Left renal cortex interstitium (tissue), 4 donors: ENCODE measurements at regions not wholly inside any gene's neighbourhood (a gene's known extent, or its start where the extent isn't known, plus 50 kb on each side); places are given as distances from the start of the nearest gene placed in this dataset.
"Not testable (repeated sequence)": the region's sequence is repeated elsewhere in the genome, so short reads cannot be mapped to it uniquely, and the experiment has no call there.

Source experiments
- DNase-seq, 4 donors: peaks; one replicate each; pipeline ENCODE4 v3.0.0-alpha.2; 2013; ENCODE audit warnings: low read depth in 4 of 4, low spot score in 2 of 4, missing footprints in 1 of 4

DNA sequence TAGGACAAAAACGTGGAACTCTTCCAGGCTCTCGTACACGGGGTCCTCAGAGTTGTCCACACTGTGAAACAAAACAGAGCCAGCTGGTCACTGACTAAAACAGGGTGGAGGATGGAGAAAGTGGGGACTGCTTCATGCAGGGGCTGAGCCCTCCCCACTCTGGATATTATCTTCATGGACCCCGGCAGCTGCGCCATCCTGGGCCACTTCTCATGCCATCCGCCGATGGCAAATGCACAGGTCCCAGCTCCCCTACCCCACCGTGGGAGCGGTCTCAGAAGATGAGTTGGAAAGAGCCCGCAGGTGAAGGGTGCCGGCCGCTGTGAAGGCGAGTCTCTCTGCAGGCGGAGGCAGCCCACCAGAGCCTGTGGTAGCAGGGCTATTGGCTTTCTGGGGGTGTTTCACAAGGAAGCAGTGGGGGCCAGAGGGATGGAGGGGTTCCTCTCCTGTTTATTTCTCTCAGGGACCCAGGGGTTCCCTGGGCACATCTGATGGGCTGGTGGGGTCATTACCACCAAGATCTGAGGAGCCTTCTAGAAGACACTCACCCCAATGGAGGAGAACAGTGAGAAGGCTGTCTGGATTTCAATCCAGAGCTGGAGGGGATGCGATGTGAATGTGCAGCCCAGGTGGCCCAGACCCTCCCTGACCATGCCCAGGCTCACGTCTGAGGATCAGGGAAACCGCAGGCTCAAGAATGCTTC is 177.3 kb downstream of the KLF13 start:
- no peak for DNase-seq

DNA sequence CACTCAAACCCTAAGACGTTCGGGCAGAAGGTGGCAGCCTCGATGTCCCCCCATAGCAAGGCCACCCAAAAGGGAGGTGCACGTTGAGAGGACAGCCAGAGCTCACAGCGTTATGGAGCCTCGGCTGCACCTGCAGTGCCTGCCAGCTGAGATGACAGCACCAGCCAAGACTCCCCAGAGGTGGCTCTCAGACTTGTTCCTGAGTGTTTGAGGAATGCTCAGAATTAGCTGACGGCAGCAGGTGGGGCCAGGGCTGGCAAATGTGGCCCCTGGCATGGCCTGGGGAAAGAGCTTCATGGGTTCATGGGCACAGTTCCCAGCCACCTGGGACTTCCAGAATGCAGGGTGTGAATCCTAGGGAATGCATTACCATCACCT is 177.8 kb downstream of the KLF13 start:
- DNase-seq = no peak

DNA sequence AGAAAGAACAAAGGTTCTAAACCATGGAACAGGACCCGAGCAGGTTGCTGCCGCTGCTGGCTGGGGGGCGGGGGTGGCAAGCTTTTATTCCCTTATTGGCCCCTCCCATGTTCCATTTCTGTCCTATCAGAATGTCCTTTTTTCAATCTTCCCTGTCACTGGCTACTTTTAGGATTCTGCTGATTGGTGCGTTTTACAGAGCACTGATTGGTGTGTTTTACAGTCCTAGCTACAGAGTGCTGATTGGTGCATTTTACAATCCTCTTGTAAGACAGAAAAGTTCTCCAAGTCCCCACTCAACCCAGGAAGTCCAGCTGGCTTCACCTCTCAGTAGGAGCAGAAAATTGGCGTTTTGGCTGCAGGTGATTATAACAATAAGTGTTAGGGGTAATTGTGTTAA is 180.9 kb downstream of the KLF13 start:
- not testable (repeated sequence) for DNase-seq

GRCh38 chr15:31508656-31509055 is 182.0 kb downstream of the KLF13 start:
- DNase-seq = no peak

DNA sequence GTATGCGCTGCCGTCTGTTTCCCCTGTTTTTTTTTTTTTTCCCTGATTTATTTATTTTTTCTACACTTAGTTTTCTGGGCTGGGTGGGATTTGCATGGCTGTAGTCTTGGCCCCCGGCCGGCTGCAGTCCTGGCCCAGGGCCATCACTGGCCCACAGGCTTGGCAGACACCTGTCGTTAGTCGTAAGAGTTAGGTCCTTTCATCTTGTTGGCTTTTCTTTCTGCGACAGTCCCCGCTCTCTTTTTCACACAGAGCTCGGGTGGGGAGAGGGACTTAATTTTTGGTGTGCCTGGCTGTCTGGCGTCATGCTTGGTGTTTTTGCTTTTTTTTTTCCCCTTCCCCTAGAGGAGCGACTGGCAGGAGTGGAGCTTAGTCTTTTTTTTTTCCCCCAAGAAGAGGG is 183.4 kb downstream of the KLF13 start:
- DNase-seq = no peak

DNA sequence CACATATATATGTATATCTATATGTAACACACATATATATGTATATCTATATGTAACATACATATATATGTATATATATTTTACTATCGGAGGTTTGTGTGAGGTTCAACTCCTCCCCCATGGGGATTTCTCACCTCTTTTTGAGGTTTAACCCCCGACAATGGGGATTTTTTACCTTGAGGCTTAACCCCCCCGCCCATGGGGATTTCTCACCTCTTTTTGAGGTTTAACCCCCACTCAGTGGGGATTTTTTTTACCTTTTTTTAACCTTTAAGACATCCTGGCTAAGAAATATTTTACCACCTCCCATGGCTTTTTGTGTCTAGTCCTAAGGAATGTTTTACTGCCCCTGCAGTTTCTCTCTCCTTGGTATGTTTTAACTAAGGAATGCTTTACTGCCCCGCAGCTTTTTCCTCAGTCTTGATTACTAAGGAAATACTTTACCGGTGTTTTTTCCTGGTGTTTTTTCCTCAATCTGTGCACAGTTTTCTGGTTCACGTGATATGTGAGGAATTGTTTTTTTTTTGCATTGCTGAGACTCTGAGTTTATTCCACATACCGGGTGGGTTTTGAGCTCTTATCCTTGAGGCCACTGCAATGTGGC is 185.2 kb downstream of the KLF13 start:
- no peak for DNase-seq

DNA sequence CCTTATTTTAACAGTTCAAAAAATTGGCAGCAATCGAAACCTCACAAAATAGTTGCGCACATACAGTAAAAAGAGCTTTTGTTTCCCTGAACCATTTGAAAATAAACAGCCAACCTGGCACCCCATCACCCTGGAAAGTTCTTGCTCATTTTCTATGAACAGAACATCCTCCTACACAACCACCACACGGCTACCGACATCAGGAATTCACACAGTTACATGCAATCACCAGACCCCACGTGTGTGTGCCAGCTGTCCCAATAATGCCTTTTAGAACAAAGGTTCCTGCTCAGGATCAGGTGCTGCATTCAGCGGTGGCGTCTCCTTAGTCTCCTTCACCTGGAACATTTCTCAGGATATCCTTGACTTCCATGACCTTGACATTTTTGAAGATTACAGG is 186.5 kb downstream of the KLF13 start:
- DNase-seq = no peak

DNA sequence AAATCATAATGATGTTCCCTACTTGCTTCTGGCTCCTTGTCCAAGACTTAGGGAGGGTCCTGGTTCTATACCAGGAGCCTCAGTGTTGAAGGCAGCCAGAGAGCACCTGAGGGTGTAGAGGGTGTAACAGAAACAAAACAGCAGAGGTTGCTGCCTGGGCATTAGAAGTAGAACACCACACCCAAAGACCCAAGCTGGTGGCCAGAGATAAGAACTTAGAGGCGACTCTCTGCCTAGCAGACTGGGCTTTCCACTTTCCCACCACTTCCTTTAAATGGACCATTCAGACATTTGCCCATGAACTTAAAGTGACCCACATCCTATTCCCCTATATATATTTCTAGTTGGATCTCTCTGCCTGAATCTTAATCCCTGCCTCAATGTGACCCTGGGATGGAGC is 189.8 kb downstream of the KLF13 start:
- DNase-seq = no peak

- no peak for DNase-seq
These were observed 190.2 kb downstream of the KLF13 start for GRCh38 chr15:31516874-31517273.

DNA sequence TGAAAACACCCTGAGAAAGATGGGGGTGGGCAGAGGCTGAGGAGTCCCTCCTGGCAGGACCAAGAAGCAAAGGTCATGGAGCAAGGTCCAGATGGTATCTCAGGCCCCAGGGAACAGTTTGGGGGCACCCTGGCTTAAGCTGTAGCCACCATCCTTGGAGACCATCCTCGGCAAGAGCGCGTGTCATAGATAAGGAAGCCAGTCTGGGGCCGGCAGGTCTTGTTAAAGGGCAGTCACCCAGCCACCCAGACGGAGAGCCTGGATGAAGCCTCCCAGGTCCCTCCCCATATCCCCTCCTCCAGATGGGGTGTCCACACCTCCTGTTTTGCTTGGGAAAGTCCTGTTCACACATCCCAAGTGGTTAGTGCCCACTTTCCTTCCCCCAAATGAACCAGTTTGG is 191.1 kb downstream of the KLF13 start:
- no peak for DNase-seq

DNA sequence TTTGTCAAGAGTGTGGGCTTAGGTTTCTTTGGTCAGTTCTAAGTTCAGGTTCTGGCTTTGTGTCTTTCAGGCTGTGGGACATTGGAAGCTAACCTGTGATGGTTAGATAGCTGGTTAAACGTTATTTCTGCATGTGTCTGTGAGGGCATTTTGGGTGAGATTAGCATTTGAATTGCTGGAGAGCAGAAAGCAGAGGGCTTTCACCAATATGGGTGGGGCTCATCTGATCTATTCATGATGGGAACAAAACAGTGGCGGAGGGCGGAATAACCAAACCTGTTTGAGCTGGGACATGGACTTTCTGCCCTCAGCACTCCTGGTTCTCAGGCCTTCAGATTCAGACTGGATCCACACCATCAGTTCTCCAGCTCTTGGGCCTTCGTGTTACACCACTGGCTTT is 195.4 kb downstream of the KLF13 start:
- DNase-seq = no peak

DNA sequence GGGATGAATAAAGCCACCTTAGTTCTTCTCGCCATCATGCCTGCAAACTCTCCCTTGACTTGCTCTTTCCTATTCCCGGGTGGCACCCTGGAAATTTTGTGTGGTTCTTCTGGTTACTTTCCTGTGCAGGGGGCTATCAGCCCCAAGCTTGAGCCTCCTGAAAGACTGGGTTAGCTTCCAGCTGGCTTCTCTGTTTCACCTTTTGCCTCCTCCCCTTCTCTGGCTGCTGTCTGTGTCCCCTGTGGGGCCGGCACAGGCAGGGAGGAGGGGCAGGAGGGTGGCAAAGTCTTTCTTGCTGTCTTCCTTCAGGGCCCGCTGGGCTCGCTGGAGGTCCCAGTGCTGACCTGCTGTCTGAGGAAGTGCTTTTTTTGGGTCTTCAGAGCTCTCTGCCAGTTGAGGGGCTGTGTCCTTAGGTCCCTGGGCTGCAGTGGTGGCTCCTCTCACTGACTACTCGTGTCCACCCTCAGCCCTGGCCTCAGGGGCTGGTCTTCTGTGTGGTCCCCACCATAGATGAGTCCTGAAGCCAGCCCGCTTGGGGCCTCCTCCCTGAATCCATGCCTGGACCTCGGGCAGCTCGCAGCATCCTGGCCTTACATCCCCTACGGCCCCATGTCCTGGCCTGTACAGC is 196.5 kb downstream of the KLF13 start:
- DNase-seq = no peak

DNA sequence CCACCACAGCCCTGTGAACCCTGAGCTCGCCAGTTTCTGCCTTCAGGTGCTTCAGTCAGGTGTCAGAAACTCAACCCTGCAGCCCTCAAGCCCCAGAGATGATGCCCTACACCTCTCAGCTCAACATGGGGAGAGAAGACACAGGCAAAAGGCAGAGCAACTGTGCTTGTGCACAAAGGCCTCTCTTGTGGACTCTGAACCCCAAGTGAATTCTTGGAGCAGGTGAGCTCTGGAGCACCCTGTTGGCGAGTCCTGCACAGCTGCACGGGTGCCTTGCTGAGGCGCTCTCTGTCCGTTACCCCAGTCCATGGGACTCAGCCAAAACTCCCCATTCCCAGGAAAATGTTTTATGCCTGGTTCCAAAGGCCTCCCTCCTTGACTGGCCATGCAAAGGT is 197.0 kb downstream of the KLF13 start:
- no peak for DNase-seq

DNA sequence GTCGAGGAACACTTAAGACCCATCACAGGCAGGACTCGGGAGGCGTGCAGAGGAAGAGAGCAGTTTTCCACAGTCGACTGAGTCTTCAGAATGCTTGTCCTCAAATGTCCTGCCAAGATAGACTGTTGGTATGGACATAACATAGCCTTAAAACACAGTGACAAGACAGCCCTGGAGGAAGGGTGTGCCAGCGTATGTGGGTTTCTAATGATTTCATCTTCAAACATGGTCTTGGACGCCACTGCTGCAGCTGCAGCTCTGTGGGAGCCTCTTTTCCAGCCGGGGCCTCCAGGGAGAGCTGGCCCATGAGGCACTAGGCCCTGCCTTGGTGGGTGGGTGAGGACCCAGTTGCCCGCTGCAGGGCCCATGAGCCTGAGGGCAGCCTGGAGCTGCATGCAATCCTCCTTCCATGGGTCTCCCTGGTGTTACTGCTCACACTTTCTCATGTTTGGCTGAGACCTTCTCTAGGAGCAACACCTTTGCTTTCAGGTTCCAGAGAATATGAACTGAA is 198.6 kb downstream of the KLF13 start:
- DNase-seq = no peak

- DNase-seq = no peak
These were observed 199.5 kb downstream of the KLF13 start for GRCh38 chr15:31525988-31526665.

DNA sequence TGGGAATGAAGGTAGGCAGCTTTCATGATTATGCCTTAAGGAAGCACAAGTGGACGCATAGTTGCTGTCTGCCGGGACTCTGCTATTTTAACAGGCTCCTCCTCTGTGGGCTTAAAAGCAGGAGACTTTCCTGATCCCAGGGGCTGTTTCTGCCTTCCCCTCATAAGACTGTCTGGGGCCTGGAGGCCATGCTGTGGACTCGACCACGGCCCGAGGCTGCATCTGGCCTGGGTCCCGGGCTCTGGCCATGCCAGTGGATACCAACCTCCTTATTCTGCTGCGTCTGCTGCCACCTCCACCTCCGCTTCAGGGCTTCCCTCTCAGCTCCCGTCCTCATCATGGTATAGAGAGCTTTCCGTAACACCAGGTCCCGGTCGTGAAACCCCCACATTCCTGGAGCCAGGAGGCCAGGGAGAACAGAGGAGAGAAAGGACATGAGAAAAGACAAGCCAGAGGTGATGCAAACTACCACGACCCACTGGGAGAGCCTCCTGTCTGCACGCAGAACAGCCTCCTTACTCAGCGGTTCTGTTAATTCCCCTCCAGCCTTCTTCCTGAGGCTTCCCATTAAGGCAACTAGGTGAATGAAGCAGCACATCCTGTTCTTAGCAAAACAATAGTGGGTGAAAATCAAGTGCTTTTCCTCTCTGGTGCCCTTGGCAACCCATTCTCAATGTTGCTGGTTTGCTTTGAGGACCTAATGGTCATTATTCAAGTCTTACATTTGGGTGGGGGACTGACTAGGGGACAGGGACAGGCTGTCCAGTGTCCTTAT is 200.5 kb downstream of the KLF13 start:
- DNase-seq = no peak

GRCh38 chr15:31528846-31529245 is 202.2 kb downstream of the KLF13 start:
- no peak for DNase-seq

- DNase-seq = no peak
These were observed 211.3 kb downstream of the KLF13 start for GRCh38 chr15:31537770-31538592.

DNA sequence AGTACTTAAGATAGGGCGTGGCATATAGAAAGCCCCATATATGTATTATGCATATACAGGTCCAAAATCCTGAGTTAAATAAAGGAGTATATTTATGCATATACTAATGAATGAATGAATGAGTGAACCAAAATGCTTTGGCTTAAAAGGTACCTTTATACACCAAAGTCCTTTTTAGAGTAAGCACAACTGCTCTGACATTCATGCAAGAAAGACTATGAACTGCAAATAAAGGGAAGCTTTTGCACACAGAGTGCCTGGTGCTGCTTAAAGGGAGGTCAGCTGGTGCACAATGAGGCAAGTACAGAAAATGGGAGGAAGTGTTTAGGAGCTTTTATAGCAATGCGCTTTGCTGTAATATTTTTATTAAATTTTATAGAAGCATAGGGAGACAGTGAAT is 214.0 kb downstream of the KLF13 start:
- DNase-seq = no peak

DNA sequence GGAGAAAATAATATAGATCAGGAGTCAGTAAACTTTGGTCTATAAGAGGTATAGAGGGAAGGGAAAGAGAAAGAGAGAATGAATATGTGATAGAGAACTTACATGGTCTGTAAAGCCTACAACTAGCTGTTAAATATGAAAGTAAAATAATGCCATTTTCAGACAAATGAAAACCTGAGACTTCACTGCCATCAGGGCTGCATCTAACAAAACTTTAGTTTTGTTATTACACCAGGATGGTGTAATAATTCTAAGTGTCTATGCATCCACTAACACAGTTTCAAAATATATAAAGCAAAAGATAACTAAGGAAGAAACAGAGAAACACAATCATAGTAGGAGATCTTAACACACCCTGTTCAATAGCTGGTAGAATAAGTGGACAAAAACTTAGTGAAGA is 217.7 kb downstream of the KLF13 start:
- no peak for DNase-seq
